Endothelial cell of umbilical vein (primary cell): ENCODE measurements at regions not wholly inside any gene's neighbourhood (a gene's known extent, or its start where the extent isn't known, plus 50 kb on each side); places are given as distances from the start of the nearest gene placed in this dataset.
A peak's percentile ranks its signal among the peaks of the same experiment; 100 is the strongest.

Experiments used
- BruUV-seq: library from RNA; stranded (reverse); fragments of 400-500 nt; replicated peaks from 2 replicates; lab custom pipeline; 2021; lab: Mats Ljungman, UMichigan
- CTCF ChIA-PET: fragments of 300-600, 350-600 bp; sonication (Branson Sonifier 250); formaldehyde crosslinking; loops from one replicate; lab custom pipeline; 2021; ENCODE audit warnings: antibody characterized with exemption, inconsistent platforms; lab: Charles Lee
- POLR2A ChIA-PET: fragments of 300-600, 350-600 bp; sonication (Branson Sonifier 250); formaldehyde crosslinking; loops from one replicate; lab custom pipeline; 2021; ENCODE audit warnings: antibody characterized with exemption, inconsistent platforms; lab: Charles Lee
- DNase-seq: peaks from one replicate; pipeline ENCODE4 v3.0.0-alpha.2; 2011; ENCODE audit warnings: low read depth, low spot score
- FAIRE-seq: peaks from 2 replicates; lab custom pipeline; 2011; peaks lifted over from hg19 to GRCh38; lab: Jason Lieb, UNC
- H2AFZ ChIP-seq: 2 replicates; pipeline ENCODE4 v1.6.0; 2012; ENCODE audit warnings: low read depth, low read length, control low read depth, inconsistent platforms
- H3K27ac ChIP-seq: 2 replicates; pipeline ENCODE4 v1.5.1; 2011; ENCODE audit warnings: low read depth, mild to moderate bottlenecking, control low read depth, low read length, moderate library complexity; ENCODE audit not compliant: insufficient read depth
- H3K27me3 ChIP-seq, 2 experiments: 2 replicates each; pipeline versions ENCODE4 v1.6.0 to v1.6.1; 2011; ENCODE audit warnings: low read length in 2 of 2, mixed read lengths in 1 of 2; ENCODE audit not compliant: control insufficient read depth in 2 of 2, insufficient read depth in 2 of 2
- H3K36me3 ChIP-seq, 2 experiments: 2 replicates in 1 of 2; 3 replicates in 1 of 2; pipeline ENCODE4 v1.5.1; 2011; ENCODE audit warnings: low read length in 2 of 2, mild to moderate bottlenecking in 1 of 2, moderate library complexity in 1 of 2; ENCODE audit not compliant: control insufficient read depth in 2 of 2, insufficient read depth in 2 of 2; ENCODE audit errors: extremely low read depth in 1 of 2
- H3K4me1 ChIP-seq: 3 replicates; pipeline ENCODE4 v1.5.1; 2011; ENCODE audit warnings: mild to moderate bottlenecking, low read length; ENCODE audit not compliant: control insufficient read depth, insufficient read depth; ENCODE audit errors: extremely low read depth
- H3K4me2 ChIP-seq: 2 replicates; pipeline ENCODE4 v1.6.1; 2011; ENCODE audit warnings: low read length, control low read depth, mixed read lengths; ENCODE audit not compliant: insufficient read depth
- H3K4me3 ChIP-seq, 3 experiments: fragments of 200-600 bp in 1 of 3; sonication (generic), shearing (Covaris generic) in 1 of 3; replicated peaks in 1 of 3; 2 replicates each; pipeline ENCODE4 v1.5.1; 2011 to 2016; ENCODE audit warnings: control low read depth in 3 of 3, low read length in 3 of 3, mild to moderate bottlenecking in 2 of 3, inconsistent platforms in 1 of 3, low read depth in 1 of 3, moderate library complexity in 1 of 3; ENCODE audit not compliant: insufficient read depth in 1 of 3
- H3K79me2 ChIP-seq: 2 replicates; pipeline ENCODE4 v1.6.0; 2012; ENCODE audit warnings: low read length, inconsistent platforms; ENCODE audit not compliant: control insufficient read depth, insufficient read depth
- H3K9ac ChIP-seq: replicated peaks from 2 replicates; pipeline ENCODE3; 2011; ENCODE audit warnings: low read length, control low read depth; ENCODE audit not compliant: insufficient read depth; ENCODE audit errors: extremely low read depth
- H3K9me1 ChIP-seq: replicated peaks from 3 replicates; pipeline ENCODE4 v1.6.0; 2011; ENCODE audit warnings: mild to moderate bottlenecking, low read length; ENCODE audit not compliant: control insufficient read depth, insufficient read depth; ENCODE audit errors: extremely low read depth
- H3K9me3 ChIP-seq: replicated peaks from 2 replicates; pipeline ENCODE4 v1.5.1; 2012; ENCODE audit warnings: low read length, inconsistent platforms; ENCODE audit not compliant: control insufficient read depth, insufficient read depth
- H4K20me1 ChIP-seq: replicated peaks from 2 replicates; pipeline ENCODE3; 2011; ENCODE audit warnings: mild to moderate bottlenecking, low read length; ENCODE audit not compliant: control insufficient read depth, insufficient read depth; ENCODE audit errors: extremely low read depth
- CTCF ChIP-seq, 2 donors: IDR thresholded peaks; 1 replicate in 1 of 2; 2 replicates in 1 of 2; pipeline ENCODE4 v1.5.1; 2011; ENCODE audit warnings: low read length in 2 of 2, mild to moderate bottlenecking in 2 of 2, moderate library complexity in 2 of 2, control low read depth in 1 of 2, inconsistent platforms in 1 of 2, low read depth in 1 of 2; ENCODE audit not compliant: insufficient read depth in 1 of 2; ENCODE audit errors: extremely low read depth in 1 of 2
- EZH2 ChIP-seq: IDR thresholded peaks from 2 replicates; pipeline ENCODE4 v1.6.1; 2012; ENCODE audit warnings: borderline replicate concordance, low read depth, mild to moderate bottlenecking, moderate library complexity, low read length, inconsistent platforms; ENCODE audit not compliant: severe bottlenecking
- FOS ChIP-seq: IDR thresholded peaks from 2 replicates; pipeline ENCODE4 v1.6.1; 2011; ENCODE audit warnings: mild to moderate bottlenecking, low read length, moderate library complexity, borderline replicate concordance; ENCODE audit not compliant: insufficient read depth
- GATA2 ChIP-seq: IDR thresholded peaks from 2 replicates; pipeline ENCODE4 v1.7.0; 2011; ENCODE audit warnings: low read depth, mild to moderate bottlenecking, moderate library complexity, mixed read lengths, low read length; ENCODE audit not compliant: insufficient read length, insufficient read depth
- JUN ChIP-seq: IDR thresholded peaks from 2 replicates; pipeline ENCODE4 v1.6.1; 2011; ENCODE audit warnings: borderline replicate concordance, low read depth; ENCODE audit not compliant: insufficient read length, insufficient read depth
- MAX ChIP-seq: IDR thresholded peaks from 2 replicates; pipeline ENCODE4 v1.6.1; 2011; ENCODE audit not compliant: insufficient read depth, insufficient read length
- MYC ChIP-seq: IDR thresholded peaks from one replicate; pipeline ENCODE4 v1.6.1; 2011; ENCODE audit warnings: mild to moderate bottlenecking, low read depth, low read length
- POLR2A ChIP-seq: IDR thresholded peaks from 2 replicates; pipeline ENCODE4 v1.6.1; 2012; ENCODE audit warnings: low read depth, mild to moderate bottlenecking, control low read depth, low read length
- POLR2AphosphoS5 ChIP-seq: IDR thresholded peaks from 2 replicates; pipeline ENCODE4 v1.6.1; 2012; ENCODE audit warnings: low read depth, mild to moderate bottlenecking, control low read depth, low read length, moderate library complexity; ENCODE audit not compliant: insufficient read depth
- dilution Hi-C: fragments of 300-500 bp; cut with MboI; formaldehyde crosslinking; loops from one replicate; pipeline ENCODE4 v1.15.0; 2019; ENCODE audit warnings: low sequenced_read_pairs; ENCODE audit not compliant: extremely low pct_ligation_motif_present
- intact Hi-C: fragments of 100-400 bp; cut with micrococcal nuclease; formaldehyde crosslinking; loops from one replicate; pipeline ENCODE4 v1.10.0; 2022

- H4K20me1 ChIP-seq: no peaks in the 10 kb centered on the region
- H3K9ac ChIP-seq: no peak overlapping the region
- no peaks in the 10 kb centered on the region for H3K36me3 ChIP-seq
- peak overlapping the region; percentile 60 for H3K4me2 ChIP-seq
- DNase-seq (peak; percentile 66), FAIRE-seq (peak; percentile 90)
- CTCF ChIA-PET: interaction anchor here (0.8 to 1.6 kb wide), 7 partner anchors 9 to 621 kb away, joined by 3 to 9 read pairs (median 4); no protein-coding TSS in a partner anchor
- no peaks in the 10 kb centered on the region for H3K27me3 ChIP-seq
- intact Hi-C loops: no loop called here
- H3K27ac ChIP-seq: no peak overlapping the region
- POLR2A ChIA-PET: no interaction called here
- H3K9me3 ChIP-seq: no peaks in the 10 kb centered on the region
- no peak overlapping the region for H3K4me3 ChIP-seq
- no peaks in the 10 kb centered on the region for H3K79me2 ChIP-seq
- peaks cover 21% of the 10 kb centered on the region for H3K4me1 ChIP-seq
- peak overlapping the region; percentile 82 for H2AFZ ChIP-seq
- BruUV-seq: no TSS peak
- no peak for TF ChIP-seq EZH2
- no peak for TF ChIP-seq MYC
- TF ChIP-seq MAX: no peak
- no peak for TF ChIP-seq CTCF (IDR thresholded peaks at IDR 0.05; ENCODE audit: extremely low read depth in 1 of 2, insufficient read depth in 1 of 2, low read depth in 1 of 2, low read length in 2 of 2)
- no peak for TF ChIP-seq POLR2AphosphoS5
- no peak for TF ChIP-seq GATA2
- peak; percentile 36 for TF ChIP-seq JUN
- peak; percentile 68 for TF ChIP-seq FOS
- TF ChIP-seq POLR2A: no peak
- dilution Hi-C loops: no loop called here
- no peaks in the 10 kb centered on the region for H3K9me1 ChIP-seq
These were observed 109.1 kb upstream of the MAX start for GRCh38 chr14:65211341-65211987.
